ENCODE measurements at regions not wholly inside any gene's neighbourhood (a gene's known extent, or its start where the extent isn't known, plus 50 kb on each side); places are given as distances from the start of the nearest gene placed in this dataset.

DNA sequence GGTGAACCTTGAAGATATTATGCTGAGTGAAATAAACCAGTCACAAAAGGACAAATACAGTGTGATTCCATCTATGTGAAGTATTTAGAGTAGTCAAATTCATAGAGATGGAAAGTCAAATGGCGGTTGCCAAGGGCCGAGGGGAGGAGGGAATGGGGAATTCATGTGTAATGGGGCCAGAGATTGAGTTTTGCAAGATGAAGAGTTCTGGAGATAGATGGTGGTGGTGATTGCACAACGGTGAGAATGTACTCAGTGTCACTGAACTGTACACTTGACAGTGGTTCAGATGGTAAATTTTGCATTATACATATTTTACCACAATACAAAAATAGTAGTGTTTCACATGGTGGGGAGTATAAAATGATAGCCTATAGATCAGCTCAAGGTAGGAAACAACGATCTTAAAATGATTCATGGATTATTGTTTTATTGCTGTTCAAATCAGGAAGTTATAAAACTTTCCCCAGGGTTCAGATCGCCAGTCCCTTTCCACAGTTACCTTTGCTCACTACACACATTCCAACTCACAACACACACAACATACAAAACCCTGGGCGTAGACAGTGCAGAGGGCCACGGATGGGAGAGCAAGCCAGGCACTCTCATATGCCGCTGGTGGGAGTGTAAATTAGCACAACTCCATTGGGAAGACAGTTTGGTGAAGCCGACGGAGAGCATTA is 219.9 kb downstream of the ZIC5 start:
- TF ChIP-seq, protein P1, sequence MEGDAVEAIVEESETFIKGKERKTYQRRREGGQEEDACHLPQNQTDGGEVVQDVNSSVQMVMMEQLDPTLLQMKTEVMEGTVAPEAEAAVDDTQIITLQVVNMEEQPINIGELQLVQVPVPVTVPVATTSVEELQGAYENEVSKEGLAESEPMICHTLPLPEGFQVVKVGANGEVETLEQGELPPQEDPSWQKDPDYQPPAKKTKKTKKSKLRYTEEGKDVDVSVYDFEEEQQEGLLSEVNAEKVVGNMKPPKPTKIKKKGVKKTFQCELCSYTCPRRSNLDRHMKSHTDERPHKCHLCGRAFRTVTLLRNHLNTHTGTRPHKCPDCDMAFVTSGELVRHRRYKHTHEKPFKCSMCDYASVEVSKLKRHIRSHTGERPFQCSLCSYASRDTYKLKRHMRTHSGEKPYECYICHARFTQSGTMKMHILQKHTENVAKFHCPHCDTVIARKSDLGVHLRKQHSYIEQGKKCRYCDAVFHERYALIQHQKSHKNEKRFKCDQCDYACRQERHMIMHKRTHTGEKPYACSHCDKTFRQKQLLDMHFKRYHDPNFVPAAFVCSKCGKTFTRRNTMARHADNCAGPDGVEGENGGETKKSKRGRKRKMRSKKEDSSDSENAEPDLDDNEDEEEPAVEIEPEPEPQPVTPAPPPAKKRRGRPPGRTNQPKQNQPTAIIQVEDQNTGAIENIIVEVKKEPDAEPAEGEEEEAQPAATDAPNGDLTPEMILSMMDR (IDR thresholded peaks at IDR 0.05; ENCODE audit: low read depth, low read length, poor library complexity, severe bottlenecking), result no peak
- no peak for TF ChIP-seq EZH2phosphoT487 (IDR thresholded peaks at IDR 0.05; ENCODE audit: borderline replicate concordance, low read length)
